Hematopoietic multipotent progenitor cell treated with erythropoietin and hydrocortisone succinate and interleukin-3 and kit ligand, for 15 days (in vitro differentiated cells): ENCODE measurements at regions not wholly inside any gene's neighbourhood (a gene's known extent, or its start where the extent isn't known, plus 50 kb on each side); places are given as distances from the start of the nearest gene placed in this dataset.
"Not testable (repeated sequence)": the region's sequence is repeated elsewhere in the genome, so short reads cannot be mapped to it uniquely, and the experiment has no call there.

Source experiments
- DNase-seq: peaks from one replicate; pipeline ENCODE4 v3.0.0-alpha.2; 2015; ENCODE audit warnings: low spot score

GRCh38 chr7:149565096-149565382 is 67.4 kb upstream of the ZNF746 start:
- no peak for DNase-seq

DNA sequence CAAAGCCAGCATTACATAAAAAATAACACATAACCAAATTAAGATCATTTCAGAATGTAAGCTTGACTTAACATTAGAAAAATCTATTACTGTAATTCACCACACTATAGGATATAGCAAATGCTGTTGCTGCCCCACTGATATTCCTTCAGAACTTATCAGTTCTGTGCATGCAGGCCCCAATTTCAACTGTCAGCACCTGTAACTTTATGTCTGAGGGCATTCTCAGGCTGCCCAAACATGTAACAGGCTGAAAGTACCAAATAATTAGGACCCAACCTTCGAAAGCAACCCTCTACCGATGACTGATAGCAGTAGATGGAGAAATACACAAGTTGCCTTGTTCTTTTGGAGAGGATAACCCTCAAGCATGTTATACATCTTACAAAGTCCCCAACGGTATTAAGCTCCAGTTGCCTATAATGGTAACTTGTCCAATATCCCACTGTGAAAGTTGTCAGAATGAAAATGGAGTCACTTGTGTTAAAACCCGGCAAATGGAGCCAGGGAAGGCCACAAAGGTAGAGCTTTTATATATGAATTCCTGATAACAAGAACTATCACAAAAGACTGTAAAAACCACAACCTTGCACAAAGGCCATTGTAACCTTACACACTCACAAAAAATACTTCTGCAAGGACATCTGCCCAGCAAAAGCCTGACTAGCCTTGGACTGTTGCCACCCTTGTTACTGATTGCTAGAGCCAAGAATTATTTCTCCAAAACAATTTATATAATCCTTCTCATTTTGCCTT is 66.9 kb upstream of the ZNF746 start:
- peak; percentile 15 for DNase-seq

DNA sequence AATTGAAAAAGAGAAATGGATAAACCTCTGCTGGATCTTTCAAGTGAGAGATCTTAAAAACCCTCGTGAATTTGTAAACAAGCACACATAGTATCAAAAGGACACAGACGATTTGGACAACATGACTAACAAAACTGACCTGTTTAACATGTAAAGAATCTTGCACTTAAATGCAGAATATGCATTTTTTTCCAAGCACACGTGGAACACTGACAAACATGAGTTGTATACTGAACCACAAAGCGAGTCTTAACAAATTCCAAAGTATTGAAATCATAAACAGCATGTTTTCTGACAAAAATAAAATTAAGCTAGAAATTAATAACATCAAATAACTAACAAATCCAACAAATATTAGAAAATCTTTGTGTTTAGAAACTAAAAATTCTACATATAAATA is 65.0 kb upstream of the ZNF746 start:
- no peak for DNase-seq

DNA sequence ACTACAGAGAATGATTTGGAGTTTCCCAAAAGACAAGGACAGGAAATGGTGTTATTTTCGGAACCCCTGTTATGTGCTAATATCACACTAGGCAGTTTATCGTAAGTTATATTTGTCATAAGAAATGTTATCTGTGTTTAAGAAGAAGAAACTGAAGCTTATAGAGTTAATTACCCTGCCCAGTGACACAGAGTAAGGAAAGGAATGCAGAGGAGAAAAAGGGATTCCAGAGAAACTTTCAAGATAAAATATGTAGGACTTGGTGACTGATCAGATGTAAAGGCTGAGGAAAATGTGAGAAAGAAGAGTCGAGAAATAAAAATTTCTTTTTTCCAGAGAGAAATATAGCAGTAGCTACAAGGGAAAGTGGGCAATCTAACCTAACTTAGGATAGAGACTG is 63.5 kb upstream of the ZNF746 start:
- DNase-seq: no peak

DNA sequence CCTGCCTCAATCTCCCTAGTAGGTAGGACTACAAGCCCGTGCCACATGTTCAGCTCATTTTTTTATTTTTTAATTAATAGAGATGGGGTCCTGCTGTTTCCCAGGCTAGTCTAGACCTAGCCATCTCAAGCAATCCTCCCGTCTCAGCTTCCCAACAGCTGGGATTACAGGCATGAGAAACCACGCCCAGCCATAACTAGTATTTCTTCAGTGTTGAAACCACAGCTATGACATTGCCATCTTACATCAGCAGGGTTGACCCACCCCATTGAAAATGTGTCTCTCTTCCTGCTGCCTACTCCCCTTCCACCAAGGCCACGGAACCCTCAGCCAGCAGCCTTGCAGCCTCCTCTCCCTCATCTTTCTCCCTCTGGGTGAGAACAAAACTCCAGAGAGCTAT is 62.1 kb upstream of the ZNF746 start:
- DNase-seq: no peak

DNA sequence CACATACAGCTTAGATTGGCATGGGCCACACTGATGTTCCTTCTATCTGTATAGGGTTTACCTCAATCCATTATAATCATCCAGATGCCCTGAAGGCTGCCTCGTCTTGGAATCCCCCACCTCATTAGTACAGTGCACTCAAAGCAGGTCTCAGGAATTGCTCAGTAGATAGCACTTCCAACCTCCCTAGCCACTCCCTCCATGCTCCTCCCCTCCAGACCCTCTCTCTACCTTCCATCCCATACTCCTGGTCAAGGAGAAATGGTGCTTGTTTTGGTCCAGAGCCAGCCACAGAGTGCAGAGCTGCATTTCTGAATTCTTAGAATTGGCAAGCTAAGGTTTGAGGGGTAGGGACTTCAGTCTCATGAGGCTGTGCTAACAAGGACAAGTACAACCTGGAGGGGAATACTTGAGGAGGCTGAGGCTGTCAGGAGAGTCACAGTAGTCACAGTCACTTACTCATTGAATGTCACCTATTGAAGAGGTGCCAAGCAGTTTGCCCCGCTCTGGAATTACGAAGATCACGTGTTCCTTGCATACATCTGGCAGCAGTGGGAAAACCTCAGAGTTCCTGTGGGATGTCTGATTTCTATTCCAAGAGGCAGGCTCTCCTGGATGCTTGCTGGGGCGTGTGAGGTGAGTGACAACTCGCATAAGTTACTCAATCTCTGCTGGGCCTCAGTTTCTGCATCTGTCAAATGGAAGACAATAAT is 60.7 kb upstream of the ZNF746 start:
- no peak for DNase-seq

DNA sequence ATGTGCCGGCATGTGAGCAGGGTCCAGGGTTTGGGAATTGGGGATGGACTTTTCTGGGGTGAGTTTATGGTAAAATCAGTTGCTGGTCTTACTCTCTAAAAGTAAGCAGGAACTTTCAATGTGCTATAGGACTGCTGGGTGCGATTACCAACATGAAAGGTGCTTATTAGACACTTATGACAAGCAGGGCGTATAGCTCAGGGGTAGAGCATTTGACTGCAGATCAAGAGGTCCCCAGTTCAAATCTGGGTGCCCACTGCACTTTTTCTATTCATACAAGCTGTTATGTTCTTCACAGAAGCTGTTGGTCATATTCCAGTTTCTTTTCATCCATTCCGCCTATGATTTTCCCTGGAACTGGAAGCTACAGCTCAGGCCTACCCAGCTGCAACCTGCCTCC is 58.9 kb upstream of the ZNF746 start:
- not testable (repeated sequence) for DNase-seq

DNA sequence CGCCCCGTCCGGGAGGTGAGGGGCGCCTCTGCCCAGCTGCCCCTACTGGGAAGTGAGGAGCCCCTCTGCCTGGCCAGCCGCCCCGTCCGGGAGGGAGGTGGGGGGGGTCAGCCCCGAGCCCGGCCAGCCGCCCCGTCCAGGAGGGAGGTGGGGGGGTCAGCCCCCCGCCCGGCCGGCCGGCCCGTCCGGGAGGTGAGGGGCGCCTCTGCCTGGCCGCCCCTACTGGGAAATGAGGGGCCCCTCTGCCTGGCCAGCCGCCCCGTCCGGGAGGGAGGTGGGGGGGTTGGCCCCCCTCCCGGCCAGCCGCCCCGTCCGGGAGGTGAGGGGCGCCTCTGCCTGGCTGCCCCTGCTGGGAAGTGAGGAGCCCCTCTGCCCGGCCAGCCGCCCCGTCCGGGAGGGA is 57.2 kb upstream of the ZNF746 start:
- not testable (repeated sequence) for DNase-seq

GRCh38 chr7:149553991-149554390 is 56.4 kb upstream of the ZNF746 start:
- DNase-seq: not testable (repeated sequence)

- no peak for DNase-seq
Measured at GRCh38 chr7:149552799-149553198, 55.2 kb upstream of the ZNF746 start.
